Karpas-422 (cell line): ENCODE measurements at regions not wholly inside any gene's neighbourhood (a gene's known extent, or its start where the extent isn't known, plus 50 kb on each side); places are given as distances from the start of the nearest gene placed in this dataset.

Experiments used
- DNase-seq: peaks from one replicate; pipeline ENCODE4 v3.0.0-alpha.2; 2015
- H2AFZ ChIP-seq: fragments of 200-600 bp; sonication (generic); 2 replicates; pipeline ENCODE4 v1.6.1; 2014; ENCODE audit warnings: antibody characterized with exemption, low read length, mixed read lengths
- H3K27ac ChIP-seq: fragments of 200-600 bp; sonication (generic); 2 replicates; pipeline ENCODE4 v1.5.1; 2014; ENCODE audit warnings: mild to moderate bottlenecking, low read length, moderate library complexity
- H3K27me3 ChIP-seq: fragments of 200-600 bp; sonication (generic); 2 replicates; pipeline ENCODE4 v1.6.1; 2014; ENCODE audit warnings: low read length, mixed read lengths
- H3K36me3 ChIP-seq: fragments of 200-600 bp; sonication (generic); 2 replicates; pipeline ENCODE4 v1.6.1; 2014; ENCODE audit warnings: low read length, mixed read lengths; ENCODE audit not compliant: insufficient read depth
- H3K4me1 ChIP-seq: fragments of 200-600 bp; sonication (generic); 2 replicates; pipeline ENCODE4 v1.6.1; 2014; ENCODE audit warnings: mild to moderate bottlenecking, low read length, mixed read lengths
- H3K4me2 ChIP-seq: fragments of 200-600 bp; sonication (generic); 2 replicates; pipeline ENCODE4 v1.6.1; 2014; ENCODE audit warnings: low read length, low read depth, mild to moderate bottlenecking; ENCODE audit not compliant: poor library complexity, severe bottlenecking
- H3K4me3 ChIP-seq: fragments of 200-600 bp; sonication (generic); 2 replicates; pipeline ENCODE4 v1.5.1; 2014; ENCODE audit warnings: mild to moderate bottlenecking, antibody characterized with exemption, low read length, mixed read lengths
- H3K79me2 ChIP-seq: fragments of 200-600 bp; sonication (generic); 2 replicates; pipeline ENCODE4 v1.6.1; 2014; ENCODE audit warnings: mild to moderate bottlenecking, low read length, mixed read lengths
- H3K9ac ChIP-seq: fragments of 200-600 bp; sonication (generic); 2 replicates; pipeline ENCODE4 v1.6.0; 2014; ENCODE audit warnings: low read length
- H3K9me2 ChIP-seq: fragments of 200-600 bp; sonication (generic), shearing (Covaris generic); replicated peaks from 2 replicates; pipeline ENCODE4 v1.6.0; 2014; ENCODE audit warnings: mild to moderate bottlenecking, low read length, moderate library complexity; ENCODE audit not compliant: insufficient read depth
- H3K9me3 ChIP-seq: fragments of 300-700, 200-600 bp; sonication (generic); 2 replicates; pipeline ENCODE4 v1.6.1; 2014; ENCODE audit warnings: low read length, mixed read lengths
- H4K20me1 ChIP-seq: fragments of 200-600 bp; sonication (generic); 2 replicates; pipeline ENCODE4 v1.6.1; 2014; ENCODE audit warnings: mild to moderate bottlenecking, antibody characterized with exemption, low read length, low read depth; ENCODE audit not compliant: insufficient read depth

DNA sequence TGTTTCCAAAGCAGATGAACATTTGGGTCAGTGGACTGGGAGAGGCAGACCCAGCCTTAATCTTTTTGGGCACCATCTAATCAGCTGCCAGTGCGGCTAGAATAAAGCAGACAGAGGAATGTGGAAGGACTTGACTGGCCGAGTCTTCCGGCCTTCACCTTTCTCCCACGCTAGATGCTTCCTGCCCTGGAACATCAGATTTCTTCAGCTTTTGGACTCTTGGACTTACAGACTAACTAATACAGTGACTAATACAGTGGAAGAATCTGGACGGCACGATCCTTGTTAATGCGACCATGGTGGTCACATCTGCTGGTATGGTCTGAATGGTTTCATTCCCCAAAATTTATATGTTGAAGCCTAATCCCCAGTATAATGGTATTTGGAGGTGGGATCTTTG is 122.6 kb upstream of the NXT1 start:
- H2AFZ ChIP-seq = no peak overlapping the region
- no peak overlapping the region for H3K4me2 ChIP-seq
- no peak for DNase-seq

DNA sequence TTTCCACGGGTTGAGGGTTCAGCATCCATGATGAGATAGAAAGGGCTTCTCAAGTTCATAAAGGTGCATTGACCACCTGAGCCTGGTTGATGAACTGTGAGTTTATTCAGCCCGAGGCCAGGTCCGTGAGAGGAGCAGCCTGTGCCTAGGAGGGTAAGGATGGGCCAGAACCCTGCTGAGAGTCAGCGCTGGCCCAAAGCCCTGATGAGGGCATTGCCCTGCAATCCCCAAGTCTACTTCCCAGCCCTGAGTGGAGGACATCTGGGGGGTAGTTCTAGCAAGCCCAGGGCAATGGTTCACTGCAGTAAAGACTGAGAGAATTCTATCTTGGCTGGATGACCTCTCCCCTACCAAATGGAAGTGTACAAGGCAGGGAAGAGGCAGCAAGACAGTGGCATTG is 123.3 kb upstream of the NXT1 start:
- DNase-seq = no peak
- Histone ChIP-seq H4K20me1 (no peaks in the 10 kb centered on the region), H3K79me2 (no peaks in the 10 kb centered on the region), H3K9me3 (peaks cover 2% of the 10 kb centered on the region; the same call in 1 of the 2 replicates), H3K27ac (no peak overlapping the region), H3K9ac (no peak overlapping the region), H3K4me3 (no peak overlapping the region), H2AFZ (no peak overlapping the region), H3K4me2 (no peak overlapping the region), H3K4me1 (peaks cover 2% of the 10 kb centered on the region; the same call in 1 of the 2 replicates), H3K27me3 (no peaks in the 10 kb centered on the region), H3K36me3 (no peaks in the 10 kb centered on the region), H3K9me2 (no peaks in the 10 kb centered on the region)

More for the DNA sequence above, 122.6 kb upstream of the NXT1 start:
- H3K4me1 ChIP-seq = peaks cover 2% of the 10 kb centered on the region; the same call in 1 of the 2 replicates
- no peak overlapping the region for H3K4me3 ChIP-seq
- no peaks in the 10 kb centered on the region for H3K9me3 ChIP-seq
- no peaks in the 10 kb centered on the region for H4K20me1 ChIP-seq
- H3K27ac ChIP-seq = no peak overlapping the region
- no peaks in the 10 kb centered on the region for H3K36me3 ChIP-seq
- H3K9me2 ChIP-seq = no peaks in the 10 kb centered on the region
- no peaks in the 10 kb centered on the region for H3K27me3 ChIP-seq
- H3K79me2 ChIP-seq = no peaks in the 10 kb centered on the region
- H3K9ac ChIP-seq = no peak overlapping the region

DNA sequence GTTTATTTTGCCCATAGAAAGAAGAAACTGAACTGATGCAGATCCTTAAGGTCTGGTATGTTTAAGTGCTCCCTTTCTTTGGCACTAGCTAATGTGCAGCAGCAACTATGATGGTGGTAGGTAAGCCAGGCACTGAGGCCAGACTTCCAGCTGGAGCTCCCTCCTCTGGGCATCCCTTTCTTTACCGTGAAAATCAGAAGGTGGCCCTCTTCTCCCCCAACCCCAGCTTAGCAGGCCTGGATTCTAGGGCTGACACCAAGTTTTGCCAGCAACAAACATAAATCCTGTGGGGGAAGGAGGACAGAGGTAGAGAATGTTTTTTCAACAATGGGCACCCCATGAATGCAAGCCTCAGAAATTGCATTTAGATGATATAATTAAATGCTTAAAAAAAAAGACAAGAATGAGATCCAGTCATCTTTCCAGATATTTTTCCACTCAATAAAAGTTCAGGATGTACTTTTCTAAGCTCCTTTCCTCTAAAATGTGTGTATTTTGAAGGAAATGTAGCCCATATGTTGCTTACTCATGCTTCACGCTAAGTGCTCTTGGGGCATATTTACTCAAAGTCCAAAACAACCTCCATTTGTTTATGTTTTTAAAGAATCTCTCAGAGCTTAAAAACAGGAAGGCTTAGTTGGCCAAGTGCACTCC is 123.9 kb upstream of the NXT1 start:
- DNase-seq = no peak
- no peaks in the 10 kb centered on the region for H4K20me1 ChIP-seq
- H2AFZ ChIP-seq = no peak overlapping the region
- H3K9me3 ChIP-seq = peaks cover 3% of the 10 kb centered on the region; the same call in 1 of the 2 replicates
- H3K4me1 ChIP-seq = no peaks in the 10 kb centered on the region
- H3K27me3 ChIP-seq = no peaks in the 10 kb centered on the region
- H3K4me3 ChIP-seq = no peak overlapping the region
- H3K9me2 ChIP-seq = no peaks in the 10 kb centered on the region
- no peak overlapping the region for H3K4me2 ChIP-seq
- H3K27ac ChIP-seq = no peak overlapping the region
- no peaks in the 10 kb centered on the region for H3K79me2 ChIP-seq
- H3K9ac ChIP-seq = no peak overlapping the region
- H3K36me3 ChIP-seq = no peaks in the 10 kb centered on the region

DNA sequence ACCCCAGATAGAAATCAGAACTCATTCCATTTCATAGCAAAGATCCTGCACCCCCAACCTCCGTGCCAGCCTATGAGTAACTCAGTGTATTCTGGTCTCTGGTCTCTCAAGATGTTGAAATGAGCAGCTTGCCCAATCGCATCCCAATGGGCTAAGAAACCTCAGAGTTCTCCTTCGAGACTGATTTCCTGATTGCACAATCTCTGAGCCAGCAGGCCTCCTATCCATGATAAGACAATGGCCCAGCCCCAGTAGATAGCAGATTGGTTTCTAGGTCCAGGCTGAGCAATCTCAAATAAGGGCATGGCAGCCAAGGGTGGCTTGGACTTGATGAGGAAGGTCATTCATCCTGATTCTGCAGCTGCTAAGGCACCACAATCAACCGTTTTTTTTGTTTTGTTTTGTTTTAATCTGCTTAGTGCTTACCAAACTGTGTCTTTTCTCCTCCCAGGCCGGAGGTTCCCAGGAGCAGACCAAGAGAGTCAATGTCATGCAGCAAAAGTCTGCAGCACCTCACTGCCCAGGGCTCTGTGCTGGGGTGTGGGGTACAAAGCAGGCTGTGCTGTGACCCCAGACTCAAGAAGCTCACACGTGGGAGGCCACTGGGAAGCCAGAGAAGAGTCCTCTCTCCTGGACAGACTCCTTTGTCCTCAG is 125.1 kb upstream of the NXT1 start:
- no peaks in the 10 kb centered on the region for H3K27me3 ChIP-seq
- H3K9ac ChIP-seq = no peak overlapping the region
- H3K27ac ChIP-seq = no peak overlapping the region
- H3K9me2 ChIP-seq = no peaks in the 10 kb centered on the region
- H3K79me2 ChIP-seq = no peaks in the 10 kb centered on the region
- H3K9me3 ChIP-seq = peaks cover 11% of the 10 kb centered on the region
- no peaks in the 10 kb centered on the region for H4K20me1 ChIP-seq
- no peak overlapping the region for H3K4me2 ChIP-seq
- no peak for DNase-seq
- no peak overlapping the region for H2AFZ ChIP-seq
- H3K4me3 ChIP-seq = no peak overlapping the region
- no peaks in the 10 kb centered on the region for H3K4me1 ChIP-seq
- no peaks in the 10 kb centered on the region for H3K36me3 ChIP-seq

DNA sequence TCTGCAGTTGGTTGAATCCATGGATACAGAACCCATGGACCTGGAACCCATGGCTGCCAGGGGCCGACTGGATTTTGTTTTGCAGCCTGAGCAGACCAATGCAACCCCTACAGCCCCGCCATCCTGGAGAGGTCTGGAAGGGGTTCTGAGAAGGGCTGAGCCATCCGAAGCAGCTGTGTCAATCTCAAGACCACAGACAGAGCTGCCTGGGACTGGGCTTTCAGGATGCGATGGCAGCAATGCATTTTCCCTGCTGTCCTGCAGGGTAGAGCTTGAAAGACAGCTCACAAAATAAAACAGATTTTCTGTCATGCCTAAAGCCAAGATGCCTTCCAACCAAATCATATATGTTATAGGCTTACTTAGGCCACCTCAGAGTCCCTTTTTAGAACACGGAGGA is 125.8 kb upstream of the NXT1 start:
- H3K9ac ChIP-seq = no peak overlapping the region
- no peaks in the 10 kb centered on the region for H3K9me2 ChIP-seq
- H3K27ac ChIP-seq = no peak overlapping the region
- no peak overlapping the region for H3K4me3 ChIP-seq
- no peak overlapping the region for H2AFZ ChIP-seq
- H3K4me2 ChIP-seq = no peak overlapping the region
- no peaks in the 10 kb centered on the region for H3K79me2 ChIP-seq
- peaks cover 11% of the 10 kb centered on the region for H3K9me3 ChIP-seq
- no peak for DNase-seq
- H3K27me3 ChIP-seq = no peaks in the 10 kb centered on the region
- H3K4me1 ChIP-seq = no peaks in the 10 kb centered on the region
- H4K20me1 ChIP-seq = no peaks in the 10 kb centered on the region
- no peaks in the 10 kb centered on the region for H3K36me3 ChIP-seq

DNA sequence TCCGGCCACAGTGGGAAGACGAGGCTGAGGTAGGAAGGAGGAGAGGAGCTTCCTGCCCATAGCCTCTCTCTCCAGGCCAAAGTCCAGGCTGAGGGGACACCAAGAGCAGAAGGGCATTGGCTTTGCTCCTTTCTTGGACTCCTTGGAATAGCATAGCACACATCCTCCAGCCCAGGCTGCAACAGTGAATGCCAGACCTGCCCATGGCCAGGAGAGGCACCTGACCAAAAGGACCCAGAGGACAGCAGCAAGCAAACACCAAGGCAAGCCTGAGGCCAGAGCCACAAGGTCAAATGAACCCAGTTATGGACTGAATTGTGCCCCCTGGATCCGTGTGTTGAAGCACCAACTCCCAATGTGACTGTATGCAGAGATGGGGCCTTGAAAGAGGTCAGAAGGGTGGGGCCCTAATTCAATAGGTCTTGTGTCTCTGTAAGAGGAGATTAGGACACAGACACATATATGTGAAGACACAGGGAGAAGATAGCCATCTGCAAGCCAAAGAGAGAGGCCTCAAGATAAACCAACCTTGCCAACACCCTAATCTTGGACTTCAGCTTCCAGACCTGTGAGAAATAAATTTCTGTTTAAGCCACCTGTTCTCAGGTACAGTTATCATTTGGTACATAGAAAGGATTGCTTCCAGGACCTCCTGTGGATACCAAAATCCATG is 126.5 kb upstream of the NXT1 start:
- Histone ChIP-seq H3K27ac (no peak overlapping the region), H3K36me3 (no peaks in the 10 kb centered on the region), H2AFZ (no peak overlapping the region), H3K9me3 (peaks cover 11% of the 10 kb centered on the region), H3K27me3 (no peaks in the 10 kb centered on the region), H3K4me3 (no peak overlapping the region), H3K4me2 (no peak overlapping the region), H3K9me2 (no peaks in the 10 kb centered on the region), H4K20me1 (no peaks in the 10 kb centered on the region), H3K9ac (no peak overlapping the region), H3K79me2 (no peaks in the 10 kb centered on the region), H3K4me1 (no peaks in the 10 kb centered on the region)
- no peak for DNase-seq

DNA sequence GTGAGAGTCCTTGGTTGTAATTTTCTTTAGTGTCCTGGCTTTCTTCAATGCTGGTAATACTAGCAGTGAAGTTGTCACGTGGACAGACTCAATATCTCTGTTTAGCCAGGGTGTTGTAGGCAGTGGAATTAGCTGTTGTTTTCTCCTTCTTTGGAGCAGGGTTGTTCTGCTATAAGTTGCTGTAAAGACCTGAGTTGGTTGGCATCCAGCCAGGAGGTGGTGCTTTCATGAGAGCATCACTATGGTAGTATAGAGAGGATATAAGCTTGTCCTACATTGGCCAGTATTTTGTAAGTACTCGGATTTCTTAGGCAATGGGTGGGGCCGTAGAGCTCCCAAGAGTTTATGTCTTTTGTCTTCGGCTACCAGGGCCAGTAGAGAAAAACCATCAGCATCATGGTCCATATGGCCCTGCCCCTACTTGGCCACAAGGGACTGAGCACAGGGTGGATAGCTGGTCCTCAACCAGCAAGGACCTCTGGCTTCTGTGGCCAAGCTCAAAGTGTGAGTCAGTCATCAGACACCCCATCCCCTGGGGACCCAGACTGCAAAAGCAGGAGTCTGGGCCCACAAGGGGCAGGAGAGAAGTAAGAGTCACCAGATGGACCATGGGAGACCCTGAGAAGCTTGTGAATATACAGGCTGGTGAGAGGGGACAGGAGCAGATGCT is 127.9 kb upstream of the NXT1 start:
- H4K20me1 ChIP-seq = no peaks in the 10 kb centered on the region
- DNase-seq = no peak
- no peaks in the 10 kb centered on the region for H3K27me3 ChIP-seq
- H3K9ac ChIP-seq = no peak overlapping the region
- no peak overlapping the region for H3K27ac ChIP-seq
- H3K36me3 ChIP-seq = no peaks in the 10 kb centered on the region
- peaks cover 11% of the 10 kb centered on the region for H3K9me3 ChIP-seq
- H3K79me2 ChIP-seq = no peaks in the 10 kb centered on the region
- no peaks in the 10 kb centered on the region for H3K4me1 ChIP-seq
- H3K4me2 ChIP-seq = no peak overlapping the region
- no peak overlapping the region for H2AFZ ChIP-seq
- no peaks in the 10 kb centered on the region for H3K9me2 ChIP-seq
- no peak overlapping the region for H3K4me3 ChIP-seq

DNA sequence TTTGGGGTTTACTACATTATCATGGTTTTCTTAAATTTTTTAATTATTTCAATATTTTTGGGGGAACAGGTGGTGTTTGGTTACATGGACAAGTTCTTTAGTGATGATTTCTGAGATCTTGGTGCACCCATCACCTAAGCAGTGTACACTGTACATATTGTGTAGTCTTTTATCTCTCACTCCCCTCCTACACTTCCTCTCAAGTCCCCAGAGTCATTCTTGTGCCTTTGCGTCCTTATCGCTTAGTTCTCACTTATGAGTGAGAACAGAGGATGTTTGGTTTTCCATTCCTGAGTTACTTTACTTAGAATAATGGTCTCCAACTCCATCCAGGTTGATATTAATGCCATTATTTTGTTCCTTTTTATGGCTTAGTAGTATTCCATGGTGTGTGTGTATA is 130.9 kb upstream of the CD93 start:
- Histone ChIP-seq H3K4me1 (no peaks in the 10 kb centered on the region), H3K79me2 (no peaks in the 10 kb centered on the region), H2AFZ (no peak overlapping the region), H3K4me3 (no peak overlapping the region), H3K9ac (no peak overlapping the region), H3K9me2 (no peaks in the 10 kb centered on the region), H3K27ac (no peak overlapping the region), H3K9me3 (peaks cover 8% of the 10 kb centered on the region), H3K36me3 (no peaks in the 10 kb centered on the region), H3K4me2 (no peak overlapping the region), H3K27me3 (no peaks in the 10 kb centered on the region), H4K20me1 (no peaks in the 10 kb centered on the region)
- DNase-seq = no peak
